GM12892 (cell line): ENCODE measurements at regions not wholly inside any gene's neighbourhood (a gene's known extent, or its start where the extent isn't known, plus 50 kb on each side); places are given as distances from the start of the nearest gene placed in this dataset.

Experiments
- POLR2A ChIP-seq: IDR thresholded peaks from 2 replicates; pipeline ENCODE4 v1.6.1; 2011; ENCODE audit warnings: low read depth, low read length, control low read depth
- POLR2AphosphoS5 ChIP-seq: IDR thresholded peaks from 2 replicates; pipeline ENCODE4 v1.6.1; 2011; ENCODE audit warnings: low read depth, low read length, control low read depth
- TAF1 ChIP-seq: IDR thresholded peaks from 2 replicates; pipeline ENCODE4 v1.6.1; 2011; ENCODE audit warnings: low read depth, mild to moderate bottlenecking, control low read depth, low read length, borderline replicate concordance

GRCh38 chr10:53013201-53013810 lies 240.7 kb upstream of the MBL2 start:
- TF ChIP-seq TAF1 (no peak), POLR2AphosphoS5 (no peak), POLR2A (no peak)
